HL-60 (cell line): ENCODE measurements at regions not wholly inside any gene's neighbourhood (a gene's known extent, or its start where the extent isn't known, plus 50 kb on each side); places are given as distances from the start of the nearest gene placed in this dataset.

ENCODE experiments used
- DNase-seq, 2 experiments: peaks; one replicate each; pipeline ENCODE4 v3.0.0-alpha.2; 2010 to 2020; ENCODE audit warnings: low read depth in 1 of 2, low spot score in 1 of 2
- H3K27ac ChIP-seq: fragments of 250-450 bp; sonication (Bioruptor Pico); replicated peaks from 2 replicates; pipeline ENCODE4 v1.5.1; 2020; ENCODE audit warnings: mild to moderate bottlenecking, moderate library complexity
- H3K27me3 ChIP-seq: fragments of 250-450 bp; sonication (Bioruptor Pico); 2 replicates; pipeline ENCODE4 v1.5.1; 2021; ENCODE audit warnings: mild to moderate bottlenecking, moderate library complexity; ENCODE audit not compliant: insufficient read depth, poor library complexity, severe bottlenecking
- H3K4me3 ChIP-seq: replicated peaks from 2 replicates; pipeline ENCODE4 v1.5.1; 2011; ENCODE audit warnings: mild to moderate bottlenecking, control low read depth, low read length; ENCODE audit not compliant: insufficient read depth
- GABPA ChIP-seq: IDR thresholded peaks from 2 replicates; pipeline ENCODE4 v1.6.1; 2012; ENCODE audit warnings: low read depth
- POLR2AphosphoS5 ChIP-seq: IDR thresholded peaks from 2 replicates; pipeline ENCODE4 v1.6.1; 2012; ENCODE audit warnings: low read depth
- SPI1 ChIP-seq: IDR thresholded peaks from 2 replicates; pipeline ENCODE4 v1.6.1; 2012; ENCODE audit warnings: low read depth, mild to moderate bottlenecking, borderline replicate concordance
- TF ChIP-seq, protein P1 (sequence below): IDR thresholded peaks from one replicate; pipeline ENCODE4 v1.5.1; 2011; ENCODE audit warnings: low read length, control low read depth, inconsistent platforms; ENCODE audit not compliant: insufficient read depth
- TF ChIP-seq, protein P2 (sequence below): IDR thresholded peaks from 2 replicates; pipeline ENCODE4 v1.6.1; 2012; ENCODE audit warnings: low read depth; ENCODE audit not compliant: insufficient replicate concordance

DNA sequence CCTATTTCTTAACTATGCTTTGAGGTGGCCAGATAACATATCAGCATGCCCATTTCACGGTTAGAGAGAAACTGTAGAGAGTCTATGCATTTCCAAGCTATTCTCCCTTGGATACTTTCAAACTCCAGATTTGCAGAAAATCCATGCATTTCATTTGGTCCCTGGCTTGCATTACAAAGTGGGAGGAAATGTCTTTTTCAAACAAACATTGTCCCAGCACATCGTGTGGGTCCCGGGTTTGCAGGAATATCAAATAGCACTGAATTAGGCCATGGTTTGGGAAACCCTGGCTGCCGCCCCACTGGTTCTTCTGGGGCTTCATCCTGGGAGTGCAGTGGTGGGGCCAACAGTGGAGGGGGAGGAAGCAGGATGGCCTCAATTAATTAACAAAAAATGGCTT lies 171.9 kb downstream of the IRX5 start:
- DNase-seq = no peak
- H3K27me3 ChIP-seq = no peaks in the 10 kb centered on the region
- TF ChIP-seq POLR2AphosphoS5 (no peak), GABPA (no peak), SPI1 (no peak)
- TF ChIP-seq, protein P1, sequence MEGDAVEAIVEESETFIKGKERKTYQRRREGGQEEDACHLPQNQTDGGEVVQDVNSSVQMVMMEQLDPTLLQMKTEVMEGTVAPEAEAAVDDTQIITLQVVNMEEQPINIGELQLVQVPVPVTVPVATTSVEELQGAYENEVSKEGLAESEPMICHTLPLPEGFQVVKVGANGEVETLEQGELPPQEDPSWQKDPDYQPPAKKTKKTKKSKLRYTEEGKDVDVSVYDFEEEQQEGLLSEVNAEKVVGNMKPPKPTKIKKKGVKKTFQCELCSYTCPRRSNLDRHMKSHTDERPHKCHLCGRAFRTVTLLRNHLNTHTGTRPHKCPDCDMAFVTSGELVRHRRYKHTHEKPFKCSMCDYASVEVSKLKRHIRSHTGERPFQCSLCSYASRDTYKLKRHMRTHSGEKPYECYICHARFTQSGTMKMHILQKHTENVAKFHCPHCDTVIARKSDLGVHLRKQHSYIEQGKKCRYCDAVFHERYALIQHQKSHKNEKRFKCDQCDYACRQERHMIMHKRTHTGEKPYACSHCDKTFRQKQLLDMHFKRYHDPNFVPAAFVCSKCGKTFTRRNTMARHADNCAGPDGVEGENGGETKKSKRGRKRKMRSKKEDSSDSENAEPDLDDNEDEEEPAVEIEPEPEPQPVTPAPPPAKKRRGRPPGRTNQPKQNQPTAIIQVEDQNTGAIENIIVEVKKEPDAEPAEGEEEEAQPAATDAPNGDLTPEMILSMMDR = no peak
- TF ChIP-seq, protein P2, sequence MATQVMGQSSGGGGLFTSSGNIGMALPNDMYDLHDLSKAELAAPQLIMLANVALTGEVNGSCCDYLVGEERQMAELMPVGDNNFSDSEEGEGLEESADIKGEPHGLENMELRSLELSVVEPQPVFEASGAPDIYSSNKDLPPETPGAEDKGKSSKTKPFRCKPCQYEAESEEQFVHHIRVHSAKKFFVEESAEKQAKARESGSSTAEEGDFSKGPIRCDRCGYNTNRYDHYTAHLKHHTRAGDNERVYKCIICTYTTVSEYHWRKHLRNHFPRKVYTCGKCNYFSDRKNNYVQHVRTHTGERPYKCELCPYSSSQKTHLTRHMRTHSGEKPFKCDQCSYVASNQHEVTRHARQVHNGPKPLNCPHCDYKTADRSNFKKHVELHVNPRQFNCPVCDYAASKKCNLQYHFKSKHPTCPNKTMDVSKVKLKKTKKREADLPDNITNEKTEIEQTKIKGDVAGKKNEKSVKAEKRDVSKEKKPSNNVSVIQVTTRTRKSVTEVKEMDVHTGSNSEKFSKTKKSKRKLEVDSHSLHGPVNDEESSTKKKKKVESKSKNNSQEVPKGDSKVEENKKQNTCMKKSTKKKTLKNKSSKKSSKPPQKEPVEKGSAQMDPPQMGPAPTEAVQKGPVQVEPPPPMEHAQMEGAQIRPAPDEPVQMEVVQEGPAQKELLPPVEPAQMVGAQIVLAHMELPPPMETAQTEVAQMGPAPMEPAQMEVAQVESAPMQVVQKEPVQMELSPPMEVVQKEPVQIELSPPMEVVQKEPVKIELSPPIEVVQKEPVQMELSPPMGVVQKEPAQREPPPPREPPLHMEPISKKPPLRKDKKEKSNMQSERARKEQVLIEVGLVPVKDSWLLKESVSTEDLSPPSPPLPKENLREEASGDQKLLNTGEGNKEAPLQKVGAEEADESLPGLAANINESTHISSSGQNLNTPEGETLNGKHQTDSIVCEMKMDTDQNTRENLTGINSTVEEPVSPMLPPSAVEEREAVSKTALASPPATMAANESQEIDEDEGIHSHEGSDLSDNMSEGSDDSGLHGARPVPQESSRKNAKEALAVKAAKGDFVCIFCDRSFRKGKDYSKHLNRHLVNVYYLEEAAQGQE = no peak
- no peak overlapping the region for H3K27ac ChIP-seq
- no peak overlapping the region for H3K4me3 ChIP-seq

DNA sequence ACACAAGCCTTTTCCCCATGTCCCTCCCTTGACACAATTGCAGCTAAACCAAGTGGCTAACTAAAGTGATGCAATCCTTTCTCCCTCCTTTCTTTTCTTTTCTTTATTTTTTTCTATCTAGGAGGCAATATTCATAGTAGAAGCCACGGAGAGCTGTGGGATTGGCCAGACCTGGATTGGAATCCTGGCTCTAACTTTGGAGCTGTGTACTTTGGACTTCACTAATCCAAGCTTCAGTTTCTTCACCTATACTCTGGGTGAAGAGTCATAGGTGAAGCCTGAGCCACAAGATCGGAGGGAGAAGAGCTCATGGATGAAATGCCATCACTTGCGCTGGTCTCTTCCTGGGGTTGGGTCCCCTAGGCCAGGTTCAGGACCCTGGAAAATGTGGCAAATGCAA lies 177.2 kb downstream of the IRX5 start:
- H3K4me3 ChIP-seq = no peak overlapping the region
- TF ChIP-seq GABPA (no peak), SPI1 (no peak), POLR2AphosphoS5 (no peak)
- TF ChIP-seq, protein P1 = no peak
- TF ChIP-seq, protein P2 = no peak
- H3K27ac ChIP-seq = no peak overlapping the region
- no peak for DNase-seq
- H3K27me3 ChIP-seq = no peaks in the 10 kb centered on the region

DNA sequence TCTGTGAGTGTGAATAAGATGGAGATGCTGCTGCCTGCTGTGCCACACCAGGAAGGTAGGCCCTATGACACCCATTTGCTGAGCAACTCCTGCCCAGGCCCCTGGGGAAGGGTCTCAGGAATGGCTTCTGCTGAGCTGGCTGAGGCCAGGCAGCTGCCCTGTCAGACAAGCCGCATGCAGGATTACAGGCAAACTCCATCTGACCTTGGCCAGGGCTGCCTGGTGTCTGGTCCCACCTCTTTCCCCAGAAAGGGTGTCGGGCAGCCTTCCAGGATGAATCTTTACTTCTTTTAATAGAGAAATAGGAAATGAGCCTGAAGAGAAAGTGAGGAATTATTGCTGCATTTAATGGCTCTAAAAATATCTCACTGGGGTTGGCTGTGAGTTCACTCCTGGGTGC lies 182.5 kb downstream of the IRX5 start:
- Histone ChIP-seq H3K27me3 (no peaks in the 10 kb centered on the region), H3K4me3 (no peak overlapping the region), H3K27ac (no peak overlapping the region)
- TF ChIP-seq POLR2AphosphoS5 = no peak
- TF ChIP-seq, protein P2 = no peak
- no peak for TF ChIP-seq GABPA
- TF ChIP-seq, protein P1 = no peak
- TF ChIP-seq SPI1 = no peak
- no peak for DNase-seq
